HEK293T (cell line): ENCODE measurements at regions not wholly inside any gene's neighbourhood (a gene's known extent, or its start where the extent isn't known, plus 50 kb on each side); places are given as distances from the start of the nearest gene placed in this dataset.

ENCODE experiments used
- BHLHE40 ChIP-seq: fragments of 450-650 bp; IDR thresholded peaks from 2 replicates; pipeline ENCODE4 v1.6.1; 2016; ENCODE audit warnings: mild to moderate bottlenecking, moderate library complexity, borderline replicate concordance
- CTBP1 ChIP-seq: fragments of 450-650 bp; IDR thresholded peaks from 2 replicates; pipeline ENCODE4 v1.6.1; 2016; ENCODE audit warnings: borderline replicate concordance
- ELF4 ChIP-seq: fragments of 450-650 bp; IDR thresholded peaks from 2 replicates; pipeline ENCODE4 v1.6.1; 2017; ENCODE audit warnings: antibody characterized with exemption
- FOXM1 ChIP-seq: fragments of 450-650 bp; IDR thresholded peaks from 2 replicates; pipeline ENCODE4 v1.6.1; 2017; ENCODE audit warnings: mild to moderate bottlenecking, borderline replicate concordance
- HDGF ChIP-seq: fragments of 450-650 bp; IDR thresholded peaks from 2 replicates; pipeline ENCODE4 v1.6.1; 2017; ENCODE audit warnings: antibody characterized with exemption, borderline replicate concordance
- L3MBTL2 ChIP-seq: fragments of 450-650 bp; conservative IDR thresholded peaks from 2 replicates; pipeline ENCODE4 v1.6.1; 2016; ENCODE audit warnings: mild to moderate bottlenecking
- LEF1 ChIP-seq: fragments of 450-650 bp; IDR thresholded peaks from 2 replicates; pipeline ENCODE4 v1.6.1; 2017; ENCODE audit warnings: mild to moderate bottlenecking, borderline replicate concordance
- NFRKB ChIP-seq: fragments of 450-650 bp; IDR thresholded peaks from 2 replicates; pipeline ENCODE4 v1.6.1; 2016; ENCODE audit warnings: mild to moderate bottlenecking, moderate library complexity
- SP1 ChIP-seq: fragments of 450-650 bp; IDR thresholded peaks from 2 replicates; pipeline ENCODE4 v1.6.1; 2017
- SUZ12 ChIP-seq: fragments of 450-650 bp; IDR thresholded peaks from 2 replicates; pipeline ENCODE4 v1.6.1; 2016; ENCODE audit warnings: mild to moderate bottlenecking

- TF ChIP-seq SP1 (no peak), L3MBTL2 (no peak), NFRKB (no peak), BHLHE40 (no peak), CTBP1 (no peak), SUZ12 (no peak), LEF1 (no peak), HDGF (no peak), FOXM1 (no peak), ELF4 (no peak)
These were observed 91.8 kb upstream of the TNFAIP3 start for GRCh38 chr6:137775227-137775626.
